ENCODE measurements at regions not wholly inside any gene's neighbourhood (a gene's known extent, or its start where the extent isn't known, plus 50 kb on each side); places are given as distances from the start of the nearest gene placed in this dataset.

- no peak for DNase-seq (ENCODE audit: low spot score)
Observed at GRCh38 chr5:139733698-139734538, 61.7 kb upstream of the PSD2 start.

- no peak for DNase-seq (ENCODE audit: low spot score)
Observed at GRCh38 chr5:139734539-139734916, 61.1 kb upstream of the PSD2 start.

- DNase-seq (ENCODE audit: low spot score) = no peak
Observed at GRCh38 chr5:139738193-139739149, 57.1 kb upstream of the PSD2 start.

GRCh38 chr5:139739150-139739974, 56.2 kb upstream of the PSD2 start:
- DNase-seq (ENCODE audit: low spot score) = no peak

GRCh38 chr5:139740138-139740991, 55.2 kb upstream of the PSD2 start:
- DNase-seq (ENCODE audit: low spot score) = no peak

- no peak for DNase-seq (ENCODE audit: low spot score)
Observed at GRCh38 chr5:139740992-139741672, 54.5 kb upstream of the PSD2 start.

GRCh38 chr5:139741823-139742172, 53.8 kb upstream of the PSD2 start:
- DNase-seq (ENCODE audit: low spot score) = no peak

- DNase-seq (ENCODE audit: low spot score) = no peak
Observed at GRCh38 chr5:139742173-139742903, 53.3 kb upstream of the PSD2 start.

GRCh38 chr5:139743001-139743771, 52.4 kb upstream of the PSD2 start:
- DNase-seq (ENCODE audit: low spot score) = no peak

GRCh38 chr5:139743804-139744203, 51.8 kb upstream of the PSD2 start:
- DNase-seq (ENCODE audit: low spot score) = no peak

GRCh38 chr5:139744471-139745131, 51.0 kb upstream of the PSD2 start:
- DNase-seq (ENCODE audit: low spot score) = no peak

GRCh38 chr5:139745132-139745799, 50.3 kb upstream of the PSD2 start:
- peak; percentile 93 for DNase-seq (ENCODE audit: low spot score)

- DNase-seq (ENCODE audit: low spot score) = peak; percentile 82
Observed at GRCh38 chr5:139745800-139746690, 49.6 kb upstream of the PSD2 start.

Data from AG08395 (cell line).